ENCODE measurements at regions not wholly inside any gene's neighbourhood (a gene's known extent, or its start where the extent isn't known, plus 50 kb on each side); places are given as distances from the start of the nearest gene placed in this dataset.

GRCh38 chr10:112026438-112026837, 157.1 kb downstream of the GPAM start:
- no peaks in the 10 kb centered on the region for H3K36me3 Mint-ChIP-seq (ENCODE audit: insufficient read depth, unreplicated experiment)
- CTCF ChIA-PET = no interaction called here
- TF ChIP-seq, protein P1, sequence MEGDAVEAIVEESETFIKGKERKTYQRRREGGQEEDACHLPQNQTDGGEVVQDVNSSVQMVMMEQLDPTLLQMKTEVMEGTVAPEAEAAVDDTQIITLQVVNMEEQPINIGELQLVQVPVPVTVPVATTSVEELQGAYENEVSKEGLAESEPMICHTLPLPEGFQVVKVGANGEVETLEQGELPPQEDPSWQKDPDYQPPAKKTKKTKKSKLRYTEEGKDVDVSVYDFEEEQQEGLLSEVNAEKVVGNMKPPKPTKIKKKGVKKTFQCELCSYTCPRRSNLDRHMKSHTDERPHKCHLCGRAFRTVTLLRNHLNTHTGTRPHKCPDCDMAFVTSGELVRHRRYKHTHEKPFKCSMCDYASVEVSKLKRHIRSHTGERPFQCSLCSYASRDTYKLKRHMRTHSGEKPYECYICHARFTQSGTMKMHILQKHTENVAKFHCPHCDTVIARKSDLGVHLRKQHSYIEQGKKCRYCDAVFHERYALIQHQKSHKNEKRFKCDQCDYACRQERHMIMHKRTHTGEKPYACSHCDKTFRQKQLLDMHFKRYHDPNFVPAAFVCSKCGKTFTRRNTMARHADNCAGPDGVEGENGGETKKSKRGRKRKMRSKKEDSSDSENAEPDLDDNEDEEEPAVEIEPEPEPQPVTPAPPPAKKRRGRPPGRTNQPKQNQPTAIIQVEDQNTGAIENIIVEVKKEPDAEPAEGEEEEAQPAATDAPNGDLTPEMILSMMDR (IDR thresholded peaks at IDR 0.05; ENCODE audit: unreplicated experiment) = no peak
- H3K27ac Mint-ChIP-seq (ENCODE audit: unreplicated experiment) = no peak overlapping the region
- no peaks in the 10 kb centered on the region for H3K4me1 Mint-ChIP-seq (ENCODE audit: low read depth, unreplicated experiment)
- no peak overlapping the region for H3K4me3 Mint-ChIP-seq (ENCODE audit: low read depth, unreplicated experiment)
- peaks cover 24% of the 10 kb centered on the region for H3K27me3 Mint-ChIP-seq (ENCODE audit: unreplicated experiment)
- DNase-seq = no peak
- no peaks in the 10 kb centered on the region for H3K9me3 Mint-ChIP-seq (ENCODE audit: low read depth, unreplicated experiment)
- intact Hi-C loops (cut with micrococcal nuclease; ENCODE audit: unreplicated experiment) = no loop called here
- BruUV-seq (replicated peaks) = no TSS peak

- H3K27ac Mint-ChIP-seq (ENCODE audit: unreplicated experiment) = no peak overlapping the region
- H3K36me3 Mint-ChIP-seq (ENCODE audit: insufficient read depth, unreplicated experiment) = no peaks in the 10 kb centered on the region
- BruUV-seq (replicated peaks) = no TSS peak
- intact Hi-C loops (cut with micrococcal nuclease; ENCODE audit: unreplicated experiment) = no loop called here
- H3K9me3 Mint-ChIP-seq (ENCODE audit: low read depth, unreplicated experiment) = no peaks in the 10 kb centered on the region
- no peak for DNase-seq
- peaks cover 24% of the 10 kb centered on the region for H3K27me3 Mint-ChIP-seq (ENCODE audit: unreplicated experiment)
- no peaks in the 10 kb centered on the region for H3K4me1 Mint-ChIP-seq (ENCODE audit: low read depth, unreplicated experiment)
- CTCF ChIA-PET = no interaction called here
- TF ChIP-seq, protein P1 (IDR thresholded peaks at IDR 0.05; ENCODE audit: unreplicated experiment) = no peak
- H3K4me3 Mint-ChIP-seq (ENCODE audit: low read depth, unreplicated experiment) = no peak overlapping the region
Observed at GRCh38 chr10:112027731-112028280, 155.8 kb downstream of the GPAM start.

GRCh38 chr10:112030431-112030830, 153.1 kb downstream of the GPAM start:
- TF ChIP-seq, protein P1 (IDR thresholded peaks at IDR 0.05; ENCODE audit: unreplicated experiment) = no peak
- no TSS peak for BruUV-seq (replicated peaks)
- H3K4me1 Mint-ChIP-seq (ENCODE audit: low read depth, unreplicated experiment) = no peaks in the 10 kb centered on the region
- DNase-seq = no peak
- H3K36me3 Mint-ChIP-seq (ENCODE audit: insufficient read depth, unreplicated experiment) = no peaks in the 10 kb centered on the region
- H3K27me3 Mint-ChIP-seq (ENCODE audit: unreplicated experiment) = peaks cover 4% of the 10 kb centered on the region
- CTCF ChIA-PET = no interaction called here
- intact Hi-C loops (cut with micrococcal nuclease; ENCODE audit: unreplicated experiment) = no loop called here
- no peak overlapping the region for H3K27ac Mint-ChIP-seq (ENCODE audit: unreplicated experiment)
- H3K4me3 Mint-ChIP-seq (ENCODE audit: low read depth, unreplicated experiment) = no peak overlapping the region
- H3K9me3 Mint-ChIP-seq (ENCODE audit: low read depth, unreplicated experiment) = no peaks in the 10 kb centered on the region

DNA sequence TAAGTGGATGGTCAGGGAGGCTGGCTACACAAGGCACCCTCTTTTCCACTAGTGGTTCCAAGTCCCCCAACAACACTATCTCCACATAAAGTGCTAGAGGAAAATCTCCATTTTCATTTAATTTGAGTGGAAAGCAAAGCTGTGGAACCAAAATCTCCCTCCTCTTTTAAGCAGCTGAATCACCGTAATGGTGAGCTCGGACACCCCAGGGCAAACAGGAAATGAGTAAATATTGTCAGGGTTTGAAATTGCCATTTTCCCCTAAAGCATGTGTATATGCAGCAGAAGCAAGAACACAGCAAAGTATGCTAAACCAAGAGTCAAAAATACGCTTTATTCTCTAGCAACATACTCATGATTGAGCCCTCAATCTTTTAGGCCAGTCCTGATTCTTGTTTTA, 143.7 kb downstream of the GPAM start:
- CTCF ChIA-PET = no interaction called here
- intact Hi-C loops (cut with micrococcal nuclease; ENCODE audit: unreplicated experiment) = no loop called here
- H3K36me3 Mint-ChIP-seq (ENCODE audit: insufficient read depth, unreplicated experiment) = no peaks in the 10 kb centered on the region
- no peaks in the 10 kb centered on the region for H3K27me3 Mint-ChIP-seq (ENCODE audit: unreplicated experiment)
- no peak overlapping the region for H3K4me3 Mint-ChIP-seq (ENCODE audit: low read depth, unreplicated experiment)
- TF ChIP-seq, protein P1 (IDR thresholded peaks at IDR 0.05; ENCODE audit: unreplicated experiment) = no peak
- DNase-seq = no peak
- no peaks in the 10 kb centered on the region for H3K4me1 Mint-ChIP-seq (ENCODE audit: low read depth, unreplicated experiment)
- H3K9me3 Mint-ChIP-seq (ENCODE audit: low read depth, unreplicated experiment) = no peaks in the 10 kb centered on the region
- BruUV-seq (replicated peaks) = no TSS peak
- H3K27ac Mint-ChIP-seq (ENCODE audit: unreplicated experiment) = no peak overlapping the region
